ENCODE measurements at regions not wholly inside any gene's neighbourhood (a gene's known extent, or its start where the extent isn't known, plus 50 kb on each side); places are given as distances from the start of the nearest gene placed in this dataset.

DNA sequence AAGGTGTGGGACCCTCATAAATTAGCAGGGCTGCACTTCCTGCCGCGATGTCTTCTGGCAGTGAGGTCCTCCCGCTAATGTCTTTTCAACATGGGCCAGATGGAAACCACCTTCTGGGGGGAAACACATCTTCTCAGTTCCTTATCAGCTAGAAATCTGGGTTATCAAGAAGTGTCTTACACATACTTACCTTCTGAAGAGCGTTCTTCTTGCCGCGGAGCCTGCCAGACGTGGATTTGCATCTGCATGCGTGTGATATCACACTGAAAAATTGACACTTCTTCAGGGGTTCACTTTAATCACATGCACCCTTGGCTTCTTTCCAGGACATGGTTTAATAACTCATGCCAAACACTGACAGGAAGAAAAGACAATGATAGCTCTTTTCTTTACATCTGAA is 163.5 kb upstream of the SOX11 start:
- DNase-seq, result no peak

GRCh38 chr2:5530011-5530696 is 162.0 kb upstream of the SOX11 start:
- DNase-seq, result no peak

DNA sequence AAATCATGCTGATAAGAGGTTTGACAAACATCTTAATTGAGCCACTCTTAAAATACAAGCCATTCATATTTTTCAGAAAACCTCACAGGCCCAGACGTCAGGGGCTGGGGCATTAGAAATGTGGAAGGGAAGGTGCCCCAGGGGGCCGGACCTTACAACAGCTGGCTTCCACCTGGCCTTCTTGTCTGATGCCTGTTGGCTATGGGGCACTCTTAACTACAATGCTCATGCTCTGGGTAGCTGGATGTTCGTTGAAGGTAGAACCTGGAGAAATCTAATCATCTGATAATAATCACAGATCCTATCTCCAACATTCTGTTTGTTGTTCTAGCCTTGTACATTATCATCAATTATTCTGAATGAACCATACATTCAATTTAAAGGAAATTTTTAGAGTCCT is 156.9 kb upstream of the SOX11 start:
- no peak for DNase-seq

- no peak for DNase-seq
Measured at GRCh38 chr2:5537180-5537688, 154.9 kb upstream of the SOX11 start.

DNA sequence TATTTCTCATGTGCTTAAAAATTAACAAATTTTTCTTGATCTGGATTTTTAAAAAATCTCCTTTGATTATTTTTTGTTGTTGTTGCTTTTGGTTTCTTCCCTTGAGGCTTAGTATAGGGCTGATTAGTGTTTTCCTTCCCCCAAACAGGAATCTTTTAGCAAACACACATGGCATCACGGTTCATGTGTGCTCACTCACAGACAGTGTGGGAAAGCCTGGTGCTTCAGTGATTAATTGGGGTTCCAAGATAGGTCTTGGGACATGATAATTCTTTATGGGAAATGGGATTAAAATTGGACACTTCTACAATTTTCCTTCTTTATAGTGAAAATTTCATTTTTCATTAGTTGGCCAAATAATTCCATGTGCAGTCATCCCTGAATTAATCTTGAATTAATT is 153.9 kb upstream of the SOX11 start:
- no peak for DNase-seq

DNA sequence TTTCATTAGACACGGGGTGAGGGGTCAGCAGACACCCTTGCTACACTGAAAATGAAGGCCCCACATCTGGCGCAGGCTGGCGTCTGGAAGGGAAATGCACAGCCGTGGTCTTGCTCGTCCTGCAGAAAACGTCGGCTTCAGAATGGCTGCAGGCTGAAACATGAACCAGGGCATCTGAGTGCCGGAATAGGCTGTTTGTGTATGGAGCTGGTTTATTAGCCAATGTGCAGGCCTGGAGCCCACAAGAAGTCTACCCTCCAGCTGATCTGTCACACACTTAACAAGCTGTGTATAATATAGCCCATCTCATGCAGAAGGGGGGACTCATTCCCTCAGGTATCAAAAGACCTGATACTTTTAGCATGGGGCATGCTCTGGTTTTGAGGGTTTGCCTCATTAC is 153.4 kb upstream of the SOX11 start:
- DNase-seq, result no peak

DNA sequence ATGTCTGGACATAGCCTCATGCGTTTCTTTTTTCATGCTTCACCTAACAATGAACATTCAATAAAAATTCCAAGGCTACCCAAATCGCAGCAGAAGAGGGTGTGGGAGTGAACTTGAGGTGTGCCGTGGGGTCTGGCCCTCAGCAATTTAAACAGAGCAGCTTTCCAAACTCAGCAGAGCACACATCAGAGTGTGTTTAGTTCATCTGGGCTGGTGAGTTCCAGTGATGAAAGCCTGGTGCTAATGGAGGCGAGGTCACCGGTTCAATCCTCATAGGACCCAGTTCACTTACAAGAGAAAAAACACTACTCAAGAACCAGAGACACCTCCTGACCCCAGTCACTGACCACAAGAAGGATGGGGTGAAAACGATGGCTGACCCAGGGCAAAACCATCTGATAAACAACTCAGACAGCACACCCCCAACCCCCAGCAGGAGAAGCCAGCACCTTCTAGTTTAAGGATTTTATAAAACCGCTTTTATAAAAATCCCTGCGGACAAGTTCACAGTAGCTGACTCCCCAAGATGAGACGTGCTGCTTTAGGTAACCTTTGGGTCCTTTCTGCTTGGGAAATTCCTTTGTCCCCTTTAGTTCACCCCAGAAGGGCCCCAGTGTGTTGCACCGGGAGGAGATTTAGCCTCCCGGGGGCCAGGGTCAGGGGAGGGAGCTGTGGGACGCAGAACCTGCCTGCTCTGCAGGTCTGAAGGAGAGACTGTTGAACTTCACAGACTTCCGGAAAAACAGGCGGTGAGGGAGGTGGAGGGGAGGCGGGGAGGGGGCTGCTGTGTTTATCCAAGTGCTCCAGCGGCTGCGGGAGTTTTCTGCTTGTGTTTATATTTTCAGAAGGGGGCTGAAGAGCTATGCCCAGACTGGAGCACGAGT is 152.7 kb upstream of the SOX11 start:
- DNase-seq, result no peak

GRCh38 chr2:5540856-5541255 is 151.3 kb upstream of the SOX11 start:
- DNase-seq, result no peak

GRCh38 chr2:5544205-5544786 is 147.9 kb upstream of the SOX11 start:
- no peak for DNase-seq

GRCh38 chr2:5546181-5546580 is 146.0 kb upstream of the SOX11 start:
- DNase-seq, result peak; percentile 64

GRCh38 chr2:5548991-5549715 is 143.0 kb upstream of the SOX11 start:
- peak; percentile 44 for DNase-seq

GRCh38 chr2:5549771-5550170 is 142.4 kb upstream of the SOX11 start:
- no peak for DNase-seq

DNA sequence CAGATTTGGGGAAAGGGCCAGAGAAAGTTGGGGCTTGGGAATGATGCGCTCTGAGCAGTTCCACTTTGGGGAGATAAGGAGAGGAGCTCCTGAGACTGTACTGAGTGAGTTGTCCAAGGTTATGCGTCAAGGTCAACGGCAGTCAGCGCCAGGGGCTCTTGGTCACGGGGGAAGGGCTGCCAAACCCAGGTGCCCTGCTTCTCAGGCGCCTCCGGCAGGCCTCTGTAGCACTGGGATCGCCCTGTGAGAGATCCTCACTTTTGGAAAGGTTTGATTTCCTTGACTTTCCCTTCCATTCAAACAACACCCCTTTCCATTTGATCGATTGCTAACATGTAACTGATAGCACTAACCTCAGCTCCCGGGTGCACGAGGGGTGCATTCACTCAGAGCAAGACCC is 136.5 kb upstream of the SOX11 start:
- DNase-seq, result no peak

- peak; percentile 96 for DNase-seq
Measured at GRCh38 chr2:5561006-5561405, 131.2 kb upstream of the SOX11 start.

DNA sequence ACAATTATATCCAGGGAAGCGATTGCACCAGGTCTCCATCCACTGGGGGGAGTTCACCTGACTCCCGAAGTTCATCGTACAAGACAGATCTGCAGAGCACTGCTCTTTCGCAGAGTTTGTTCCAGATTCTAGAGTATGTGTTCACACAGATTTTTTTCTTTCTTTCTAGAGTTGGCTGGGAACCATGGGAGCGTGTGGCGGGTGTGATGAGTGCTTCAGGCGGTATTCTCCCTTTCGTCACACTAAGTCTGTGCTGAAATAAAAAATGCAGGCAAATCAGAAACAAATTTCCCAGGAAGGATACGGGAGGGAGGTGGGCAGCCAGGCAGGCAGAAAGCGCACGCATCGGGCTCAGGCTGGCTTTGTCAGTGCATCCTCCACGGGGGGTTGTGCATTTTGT is 129.8 kb upstream of the SOX11 start:
- DNase-seq, result no peak

- no peak for DNase-seq
Measured at GRCh38 chr2:5562865-5563264, 129.3 kb upstream of the SOX11 start.

DNA sequence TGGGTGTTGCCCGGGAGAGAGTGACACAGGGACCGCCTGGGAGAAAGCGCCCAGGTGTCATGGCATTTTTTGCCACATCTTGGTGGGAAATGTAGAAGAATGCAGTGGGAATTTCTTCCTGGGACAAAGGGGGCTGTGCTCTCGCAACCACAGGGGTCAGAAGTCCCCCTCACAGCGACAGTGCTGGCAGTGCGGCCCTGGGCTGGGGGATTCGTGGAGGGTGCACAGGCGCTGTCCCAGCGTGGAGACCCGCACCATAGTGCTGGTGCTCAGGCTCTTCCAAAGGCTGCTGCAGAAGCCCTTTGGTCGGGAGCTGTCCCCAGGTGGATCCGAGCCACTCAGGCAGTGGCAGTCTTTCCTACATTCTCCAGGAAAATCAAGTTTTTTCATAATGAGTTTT is 128.8 kb upstream of the SOX11 start:
- no peak for DNase-seq

DNA sequence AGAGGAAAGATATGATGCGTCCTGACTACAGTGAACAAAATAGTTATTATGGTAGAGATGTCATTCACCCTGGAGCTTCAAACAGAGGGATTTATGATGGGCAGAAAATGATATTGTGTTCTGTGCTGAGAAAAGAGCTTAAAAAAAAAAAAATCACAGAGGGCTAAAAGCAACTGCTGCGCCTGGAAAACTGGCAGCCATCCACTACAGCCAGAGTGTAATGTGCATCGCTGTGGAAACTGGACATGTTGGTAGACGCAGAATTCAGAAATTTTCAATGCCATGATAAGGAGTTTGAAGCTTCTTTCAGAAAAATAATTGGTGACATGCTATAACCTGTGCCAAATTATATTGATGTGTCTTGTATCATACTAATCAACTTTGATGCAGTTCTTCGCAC is 122.9 kb upstream of the SOX11 start:
- no peak for DNase-seq

GRCh38 chr2:5576015-5576414 is 116.2 kb upstream of the SOX11 start:
- DNase-seq, result no peak

- DNase-seq, result no peak
Measured at GRCh38 chr2:5587766-5588165, 104.4 kb upstream of the SOX11 start.

DNA sequence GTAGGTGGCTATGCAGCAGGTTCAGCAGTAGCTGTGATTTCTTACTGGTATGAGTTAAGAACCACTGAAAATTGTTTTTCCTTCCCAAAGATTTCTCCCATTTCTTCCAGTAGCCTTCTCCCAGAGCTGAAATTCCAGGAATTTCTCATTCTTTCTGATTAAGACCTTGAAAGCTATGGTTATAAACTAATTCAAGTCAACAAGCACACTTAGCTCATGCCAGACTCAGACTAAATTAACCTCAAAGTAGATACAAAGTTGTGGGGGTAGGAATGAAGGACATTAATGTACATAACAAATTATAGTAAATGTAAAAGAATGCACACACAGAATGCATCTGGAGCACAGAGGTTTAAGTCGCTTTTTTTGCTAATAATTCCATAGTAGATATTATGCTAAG is 103.6 kb upstream of the SOX11 start:
- DNase-seq, result no peak

DNA sequence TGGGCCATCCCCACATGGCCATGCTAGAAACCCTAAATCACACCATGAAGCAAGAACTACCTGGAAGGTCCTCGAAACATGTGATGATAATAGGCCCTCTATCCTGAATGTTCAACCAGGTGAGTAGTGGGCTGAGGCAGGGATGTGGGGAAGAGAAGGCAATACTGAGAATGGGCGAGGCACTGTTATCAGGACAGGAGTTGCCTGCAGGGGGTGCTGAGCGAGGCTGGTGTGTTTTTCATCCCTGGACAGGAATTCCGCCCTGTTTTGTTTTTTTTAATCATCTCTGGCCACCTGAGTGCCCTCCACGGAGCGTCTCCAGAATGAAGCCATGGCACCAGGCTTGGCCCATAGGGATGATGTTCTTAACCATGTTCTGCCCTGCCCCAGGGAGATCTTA is 103.0 kb upstream of the SOX11 start:
- no peak for DNase-seq

- DNase-seq, result no peak
Measured at GRCh38 chr2:5590886-5591285, 101.3 kb upstream of the SOX11 start.
